HCT116 (cell line): ENCODE measurements at regions not wholly inside any gene's neighbourhood (a gene's known extent, or its start where the extent isn't known, plus 50 kb on each side); places are given as distances from the start of the nearest gene placed in this dataset.

Source experiments
- ATAC-seq: fragments of 200-7000 bp; cut with Tn5 transposase; 2 replicates; pipeline ENCODE4 v1.9.1; 2020; ENCODE audit warnings: mild to moderate bottlenecking, moderate library complexity
- BruUV-seq: library from RNA; stranded (reverse); fragments of 400-500 nt; replicated peaks from 2 replicates; lab custom pipeline; 2021; lab: Mats Ljungman, UMichigan
- CTCF ChIA-PET: fragments of 300-600 bp; sonication (Branson Sonifier 250); formaldehyde crosslinking; loops from one replicate; lab custom pipeline; 2021; ENCODE audit warnings: antibody characterized with exemption; lab: Charles Lee
- POLR2A ChIA-PET: fragments of 300-600, 350-600 bp; sonication (Branson Sonifier 250); formaldehyde crosslinking; loops from one replicate; lab custom pipeline; 2021; ENCODE audit warnings: antibody characterized with exemption; lab: Charles Lee
- RAD21 ChIA-PET, 2 experiments: fragments of 300-600 bp; sonication (Branson Sonifier 250); formaldehyde crosslinking; loops; one replicate each; lab custom pipeline; 2023; ENCODE audit warnings: low total read pairs in 2 of 2; ENCODE audit not compliant: uncharacterized antibody in 2 of 2, unreplicated experiment in 2 of 2, low non-redundant PET in 1 of 2; lab: Charles Lee
- DNase-seq: peaks from one replicate; pipeline ENCODE4 v3.0.0-alpha.2; 2010; ENCODE audit warnings: low read depth, low spot score
- H2AFZ ChIP-seq: fragments of 200-600 bp; shearing (Covaris generic), sonication (generic); 2 replicates; pipeline ENCODE4 v1.6.1; 2017; ENCODE audit warnings: low read depth, mixed run types, mixed read lengths, antibody characterized with exemption, low read length; ENCODE audit not compliant: poor library complexity, severe bottlenecking
- H3K27ac ChIP-seq: 2 replicates; pipeline ENCODE4 v1.5.1; 2012; ENCODE audit warnings: low read depth, low read length
- H3K27me3 ChIP-seq: fragments of 200-600 bp; sonication (generic); 2 replicates; pipeline ENCODE4 v1.6.1; 2016; ENCODE audit warnings: mixed run types, low read length, mixed read lengths; ENCODE audit not compliant: insufficient read depth
- H3K36me3 ChIP-seq, 2 experiments: fragments of 200-500 bp in 1 of 2; fragments of 200-600 bp in 1 of 2; sonication (Bioruptor generic) in 1 of 2; sonication (generic) in 1 of 2; 2 replicates each; pipeline versions ENCODE4 v1.5.1 to v1.6.1; 2014 to 2016; ENCODE audit warnings: low read length in 2 of 2, inconsistent platforms in 1 of 2, mixed read lengths in 1 of 2, mixed run types in 1 of 2; ENCODE audit not compliant: insufficient read depth in 2 of 2, control insufficient read depth in 1 of 2
- H3K4me1 ChIP-seq, 2 experiments: fragments of 200-600 bp in 1 of 2; sonication (generic) in 1 of 2; 2 replicates each; pipeline versions ENCODE4 v1.5.1 to v1.6.1; 2012 to 2017; ENCODE audit warnings: low read length in 2 of 2, inconsistent platforms in 1 of 2, mild to moderate bottlenecking in 1 of 2, mixed read lengths in 1 of 2, mixed run types in 1 of 2, moderate library complexity in 1 of 2; ENCODE audit not compliant: insufficient read depth in 2 of 2, control insufficient read depth in 1 of 2
- H3K4me2 ChIP-seq: fragments of 200-600 bp; sonication (generic); 2 replicates; pipeline ENCODE4 v1.6.1; 2017; ENCODE audit warnings: mixed run types, low read length, mixed read lengths
- H3K4me3 ChIP-seq, 2 experiments: fragments of 200-600 bp in 1 of 2; sonication (generic) in 1 of 2; replicated peaks in 1 of 2; 2 replicates each; pipeline ENCODE4 v1.5.1; 2011 to 2016; ENCODE audit warnings: low read length in 2 of 2, control low read depth in 1 of 2, low read depth in 1 of 2, mild to moderate bottlenecking in 1 of 2, mixed read lengths in 1 of 2, mixed run types in 1 of 2
- H3K79me2 ChIP-seq: fragments of 200-600 bp; sonication (generic); 2 replicates; pipeline ENCODE4 v1.6.1; 2017; ENCODE audit warnings: mild to moderate bottlenecking, mixed run types, low read length, moderate library complexity, mixed read lengths; ENCODE audit not compliant: insufficient read depth
- H3K9ac ChIP-seq: fragments of 200-600 bp; sonication (generic); 2 replicates; pipeline ENCODE4 v1.6.1; 2016; ENCODE audit warnings: low read length, mixed read lengths
- H3K9me2 ChIP-seq: fragments of 200-600 bp; sonication (generic), shearing (Covaris generic); 2 replicates; pipeline ENCODE4 v1.6.1; 2017; ENCODE audit warnings: mixed run types, mild to moderate bottlenecking, moderate library complexity; ENCODE audit not compliant: insufficient read depth
- H3K9me3 ChIP-seq, 2 experiments: fragments of 200-500 bp in 1 of 2; fragments of 200-600 bp in 1 of 2; sonication (Bioruptor generic) in 1 of 2; sonication (generic) in 1 of 2; 2 replicates each; pipeline ENCODE4 v1.6.1; 2014 to 2017; ENCODE audit warnings: low read length in 2 of 2, mixed read lengths in 2 of 2, inconsistent platforms in 1 of 2, low read depth in 1 of 2, mild to moderate bottlenecking in 1 of 2, mixed run types in 1 of 2, moderate library complexity in 1 of 2; ENCODE audit not compliant: control insufficient read depth in 1 of 2, insufficient read depth in 1 of 2
- H4K20me1 ChIP-seq: fragments of 200-600 bp; sonication (generic), shearing (Covaris generic); 2 replicates; pipeline ENCODE4 v1.6.1; 2017; ENCODE audit warnings: mixed run types, mild to moderate bottlenecking, moderate library complexity; ENCODE audit not compliant: insufficient read depth
- CBX3 ChIP-seq: IDR thresholded peaks from 2 replicates; pipeline ENCODE4 v1.6.1; 2012; ENCODE audit warnings: low read depth
- CTCF ChIP-seq, 3 experiments: fragments of 200-600 bp in 1 of 3; sonication (generic) in 1 of 3; IDR thresholded peaks in 2 of 3; conservative IDR thresholded peaks in 1 of 3; 2 replicates each; pipeline ENCODE4 v1.5.1; 2012 to 2017; ENCODE audit warnings: low read depth in 2 of 3, low read length in 2 of 3, antibody characterized with exemption in 1 of 3, borderline replicate concordance in 1 of 3, control low read depth in 1 of 3, mild to moderate bottlenecking in 1 of 3, mixed read lengths in 1 of 3, mixed run types in 1 of 3, moderate library complexity in 1 of 3; ENCODE audit not compliant: insufficient read depth in 1 of 3
- EGR1 ChIP-seq: IDR thresholded peaks from 2 replicates; pipeline ENCODE4 v1.6.1; 2012; ENCODE audit warnings: low read depth
- ELF1 ChIP-seq: IDR thresholded peaks from 2 replicates; pipeline ENCODE4 v1.6.1; 2012; ENCODE audit warnings: low read depth, borderline replicate concordance
- FOSL1 ChIP-seq: IDR thresholded peaks from 2 replicates; pipeline ENCODE4 v1.6.1; 2012; ENCODE audit warnings: low read depth
- JUND ChIP-seq: IDR thresholded peaks from 2 replicates; pipeline ENCODE4 v1.6.1; 2012
- POLR2AphosphoS5 ChIP-seq: IDR thresholded peaks from 2 replicates; pipeline ENCODE4 v1.6.1; 2011; ENCODE audit warnings: mild to moderate bottlenecking, low read depth, low read length, moderate library complexity
- TCF7L2 ChIP-seq: IDR thresholded peaks from 2 replicates; pipeline ENCODE4 v1.7.0; 2011; ENCODE audit warnings: borderline replicate concordance, inconsistent platforms; ENCODE audit not compliant: insufficient read depth, insufficient read length; ENCODE audit errors: extremely low read depth
- ZBTB33 ChIP-seq: IDR thresholded peaks from 2 replicates; pipeline ENCODE4 v1.6.1; 2011; ENCODE audit warnings: mild to moderate bottlenecking, low read length, moderate library complexity; ENCODE audit not compliant: insufficient replicate concordance; ENCODE audit errors: extremely low read depth
- ZFX ChIP-seq: fragments of 450-650 bp; IDR thresholded peaks from 2 replicates; pipeline ENCODE4 v1.6.1; 2017
- ZNF274 ChIP-seq: fragments of 200-500 bp; sonication (Bioruptor generic); IDR thresholded peaks from 2 replicates; pipeline ENCODE4 v1.6.1; 2014; ENCODE audit warnings: mild to moderate bottlenecking, low read depth, low read length, inconsistent platforms
- intact Hi-C: fragments of 100-400 bp; cut with micrococcal nuclease; formaldehyde crosslinking; loops from 2 replicates; pipeline ENCODE4 v1.10.0; 2022
- TF ChIP-seq, protein P1 (sequence below): IDR thresholded peaks from 2 replicates; pipeline ENCODE4 v1.6.1; 2012

- H3K9me3 ChIP-seq: peaks cover 0 to 11% of the 10 kb centered on the region in 2 experiments; a peak in 2 of 4 replicates
- H3K4me2 ChIP-seq: no peak overlapping the region
- no peak for DNase-seq
- H3K27me3 ChIP-seq: no peaks in the 10 kb centered on the region
- no peaks in the 10 kb centered on the region for H3K4me1 ChIP-seq
- ATAC-seq: no peak
- POLR2A ChIA-PET: no interaction called here
- TF ChIP-seq EGR1: no peak
- TF ChIP-seq FOSL1: no peak
- no peak for TF ChIP-seq CTCF (IDR thresholded peaks at IDR 0.05 in 2 of 3, conservative IDR thresholded peaks at IDR 0.05 in 1 of 3; ENCODE audit: borderline replicate concordance in 1 of 3, insufficient read depth in 1 of 3, low read depth in 2 of 3, low read length in 2 of 3)
- TF ChIP-seq TCF7L2: no peak
- no peak for TF ChIP-seq POLR2AphosphoS5
- TF ChIP-seq JUND: no peak
- TF ChIP-seq ZFX: no peak
- TF ChIP-seq ZBTB33: no peak
- TF ChIP-seq ELF1: no peak
- TF ChIP-seq CBX3: no peak
- TF ChIP-seq, protein P1, sequence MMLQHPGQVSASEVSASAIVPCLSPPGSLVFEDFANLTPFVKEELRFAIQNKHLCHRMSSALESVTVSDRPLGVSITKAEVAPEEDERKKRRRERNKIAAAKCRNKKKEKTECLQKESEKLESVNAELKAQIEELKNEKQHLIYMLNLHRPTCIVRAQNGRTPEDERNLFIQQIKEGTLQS: no peak
- no peak for TF ChIP-seq ZNF274
- no peaks in the 10 kb centered on the region for H3K79me2 ChIP-seq
- H3K36me3 ChIP-seq: no peaks in the 10 kb centered on the region
- H2AFZ ChIP-seq: no peak overlapping the region
- RAD21 ChIA-PET: no interaction called here
- no peaks in the 10 kb centered on the region for H3K9me2 ChIP-seq
- intact Hi-C loops: no loop called here
- no peak overlapping the region for H3K9ac ChIP-seq
- H3K4me3 ChIP-seq: no peak overlapping the region
- H3K27ac ChIP-seq: no peak overlapping the region
- H4K20me1 ChIP-seq: no peaks in the 10 kb centered on the region
- CTCF ChIA-PET: no interaction called here
- no TSS peak for BruUV-seq
Measured at GRCh38 chr7:69465262-69465661, 133.0 kb upstream of the AUTS2 start.
